Upper lobe of left lung (tissue), 6 donors: ENCODE measurements at regions not wholly inside any gene's neighbourhood (a gene's known extent, or its start where the extent isn't known, plus 50 kb on each side); places are given as distances from the start of the nearest gene placed in this dataset.

Source experiments
- ATAC-seq, 2 donors: fragments of 200-7000 bp; cut with Tn5 transposase; one replicate each; pipeline ENCODE4 v1.9.1; 2022; ENCODE audit warnings: mild to moderate bottlenecking in 2 of 2, moderate library complexity in 2 of 2; ENCODE audit not compliant: low FRiP score in 2 of 2
- DNase-seq, 2 donors: peaks; one replicate each; pipeline ENCODE4 v3.0.0-alpha.2; 2019 to 2020
- H3K27ac ChIP-seq, 4 donors: fragments of 200-600 bp; sonication (generic); one replicate each; pipeline ENCODE4 v1.5.1; 2016 to 2019
- H3K27me3 ChIP-seq, 4 donors: fragments of 200-600 bp; sonication (generic); one replicate each; pipeline ENCODE4 v1.5.1; 2017 to 2019
- H3K36me3 ChIP-seq, 4 donors: fragments of 200-600 bp; sonication (generic); one replicate each; pipeline ENCODE4 v1.5.1; 2016 to 2019
- H3K4me1 ChIP-seq, 4 donors: fragments of 200-600 bp; sonication (generic); one replicate each; pipeline ENCODE4 v1.5.1; 2018 to 2019
- H3K4me3 ChIP-seq, 4 donors: fragments of 200-600 bp; sonication (generic); one replicate each; pipeline ENCODE4 v1.5.1; 2017 to 2019; ENCODE audit warnings: mild to moderate bottlenecking in 2 of 4, moderate library complexity in 1 of 4
- H3K9me3 ChIP-seq, 4 donors: fragments of 200-600 bp; sonication (generic); one replicate each; pipeline ENCODE4 v1.5.1; 2018 to 2019
- CTCF ChIP-seq, 6 experiments: fragments of 450-650 bp in 4 of 6; fragments of 200-600 bp in 2 of 6; sonication (generic) in 2 of 6; IDR thresholded peaks; one replicate each; pipeline ENCODE4 v1.5.1; 2016 to 2019; ENCODE audit warnings: antibody characterized with exemption in 6 of 6
- EP300 ChIP-seq, 4 donors: sonication (generic); formaldehyde crosslinking; IDR thresholded peaks; one replicate each; pipeline ENCODE4 v1.5.1; 2017; ENCODE audit warnings: antibody characterized with exemption in 4 of 4, control low read depth in 2 of 4
- POLR2A ChIP-seq, 4 donors: fragments of 450-650 bp; IDR thresholded peaks; one replicate each; pipeline ENCODE4 v1.5.1; 2016 to 2017; ENCODE audit warnings: antibody characterized with exemption in 4 of 4, mild to moderate bottlenecking in 2 of 4
- POLR2AphosphoS5 ChIP-seq, 2 donors: sonication (generic); formaldehyde crosslinking; IDR thresholded peaks; one replicate each; pipeline ENCODE4 v1.5.1; 2017; ENCODE audit warnings: antibody characterized with exemption in 2 of 2
- WGBS, 2 donors: methylation state at CpG; one replicate each; pipeline ENCODE4 v1.1.5; 2017 to 2018; 5-methylcytosine and 5-hydroxymethylcytosine counted together
- donor health status: DM: no; HTN: no; CAD: no; lungs with moderate emphysema.
- donor health status: DM: no; HTN: yes; CAD: no; lungs with severe emphysema.

DNA sequence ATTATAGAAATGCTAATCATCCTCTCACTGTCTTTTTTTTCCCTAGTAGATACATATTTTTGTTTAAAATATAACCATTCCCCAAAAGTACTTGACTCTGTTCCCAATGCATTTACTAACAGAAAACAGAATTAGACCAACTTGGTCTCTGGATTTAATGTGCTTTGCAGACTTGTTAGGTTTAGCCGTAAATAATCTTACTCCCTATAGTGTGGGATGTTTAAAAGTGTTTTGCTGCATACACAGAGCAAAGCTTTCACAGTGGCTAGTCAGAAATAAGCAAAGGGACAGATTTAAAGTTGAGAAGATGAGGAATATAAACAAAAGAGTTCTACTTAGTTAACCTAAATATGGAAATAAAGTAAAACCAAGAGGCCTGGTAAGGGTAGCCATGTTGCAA, 527.5 kb downstream of the HDGFL1 start:
- Histone ChIP-seq H3K27ac (no peak overlapping the region), H3K9me3 (peaks cover 0 to 11% (median 2%) of the 10 kb centered on the region in 4 donors), H3K27me3 (no peaks in the 10 kb centered on the region), H3K4me3 (no peak overlapping the region), H3K36me3 (no peaks in the 10 kb centered on the region), H3K4me1 (no peaks in the 10 kb centered on the region)
- ATAC-seq, result no peak
- DNase-seq, result no peak
- WGBS, 2 donors, result 87% methylated on average over 1 of the region's 1 CpG
- no peak for TF ChIP-seq EP300 (IDR thresholded peaks at IDR 0.05)
- TF ChIP-seq POLR2AphosphoS5 (IDR thresholded peaks at IDR 0.05), result no peak
- TF ChIP-seq CTCF (IDR thresholded peaks at IDR 0.05), result no peak
- TF ChIP-seq POLR2A (IDR thresholded peaks at IDR 0.05), result no peak

DNA sequence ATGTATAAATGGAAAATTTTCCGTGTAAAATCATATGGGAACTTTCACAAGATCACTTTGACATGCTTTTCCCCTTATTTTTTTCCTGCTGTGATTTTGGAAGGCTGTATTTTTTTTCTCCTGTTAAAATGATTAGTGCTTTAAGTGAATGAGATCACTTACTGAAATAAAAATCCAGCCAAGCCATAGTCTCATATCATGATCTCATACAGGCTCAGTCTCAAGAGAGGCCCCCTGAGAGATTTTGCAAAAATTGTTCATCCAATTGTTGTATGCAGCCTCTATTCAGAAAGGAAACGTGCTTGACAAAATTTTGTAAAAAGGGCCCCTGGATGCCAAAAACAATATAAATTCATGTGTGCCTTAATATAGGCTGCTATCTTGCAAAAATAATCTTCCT, 528.2 kb downstream of the HDGFL1 start:
- WGBS, 2 donors, result 62 to 82% methylated on average over 2 of the region's 2 CpGs
- H3K4me3 ChIP-seq, result no peak overlapping the region
- DNase-seq (no peak), ATAC-seq (peak in 1 of 2 donors; percentile 57)
- TF ChIP-seq CTCF (IDR thresholded peaks at IDR 0.05), result no peak
- no peak for TF ChIP-seq EP300 (IDR thresholded peaks at IDR 0.05)
- TF ChIP-seq POLR2AphosphoS5 (IDR thresholded peaks at IDR 0.05), result no peak
- no peak for TF ChIP-seq POLR2A (IDR thresholded peaks at IDR 0.05)
- no peak overlapping the region for H3K27ac ChIP-seq
- H3K27me3 ChIP-seq, result no peaks in the 10 kb centered on the region
- H3K9me3 ChIP-seq, result peaks cover 0 to 11% (median 2%) of the 10 kb centered on the region in 4 donors
- no peaks in the 10 kb centered on the region for H3K36me3 ChIP-seq
- H3K4me1 ChIP-seq, result no peaks in the 10 kb centered on the region

DNA sequence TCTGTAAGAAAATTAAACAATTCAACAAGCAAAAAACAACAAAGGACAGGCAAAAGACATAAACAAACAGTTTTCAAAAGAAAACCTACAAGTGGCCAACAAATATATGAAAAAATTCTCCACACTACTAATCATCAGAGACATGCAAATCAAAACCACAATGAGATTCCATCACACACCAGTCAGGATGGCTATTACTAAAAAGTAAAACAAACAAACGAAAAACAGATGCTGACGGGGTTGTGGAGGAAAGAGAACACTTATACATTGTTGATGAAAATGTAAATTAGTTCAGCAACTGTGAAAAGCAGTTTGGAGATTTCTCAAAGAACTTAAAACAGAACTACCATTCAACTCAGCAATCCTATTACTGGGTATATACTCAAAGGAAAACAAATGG, 537.6 kb downstream of the HDGFL1 start:
- no peak for DNase-seq
- 67 to 76% methylated on average over 2 of the region's 2 CpGs for WGBS, 2 donors
- Histone ChIP-seq H3K4me1 (no peaks in the 10 kb centered on the region), H3K36me3 (no peaks in the 10 kb centered on the region), H3K27me3 (no peaks in the 10 kb centered on the region), H3K4me3 (no peak overlapping the region), H3K27ac (no peak overlapping the region), H3K9me3 (no peaks in the 10 kb centered on the region)
- ATAC-seq, result no peak
- TF ChIP-seq POLR2A (IDR thresholded peaks at IDR 0.05) (no peak), CTCF (IDR thresholded peaks at IDR 0.05) (no peak), EP300 (IDR thresholded peaks at IDR 0.05) (no peak), POLR2AphosphoS5 (IDR thresholded peaks at IDR 0.05) (no peak)

DNA sequence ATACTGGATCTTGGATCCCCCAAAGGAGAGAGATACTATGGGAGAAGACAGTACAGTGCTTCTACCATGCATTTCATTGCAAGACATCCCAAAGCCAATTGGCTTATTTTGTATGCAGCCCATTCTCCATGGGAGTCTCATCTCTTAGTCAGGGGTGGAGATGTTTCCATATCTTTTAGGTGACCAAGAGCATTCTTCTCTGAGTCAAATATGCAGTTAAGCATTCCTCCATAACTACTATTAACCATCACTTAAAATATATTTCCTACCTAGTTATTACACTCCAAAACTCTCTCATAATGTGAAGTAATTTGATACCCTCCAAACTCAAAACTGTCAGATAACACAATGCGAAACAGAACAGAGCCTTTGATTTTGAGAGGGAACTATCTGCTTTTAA, 542.6 kb downstream of the HDGFL1 start:
- Histone ChIP-seq H3K36me3 (no peaks in the 10 kb centered on the region), H3K9me3 (peaks cover 0 to 14% (median 8%) of the 10 kb centered on the region in 4 donors), H3K27ac (no peak overlapping the region), H3K4me3 (no peak overlapping the region), H3K4me1 (no peaks in the 10 kb centered on the region), H3K27me3 (no peaks in the 10 kb centered on the region)
- TF ChIP-seq EP300 (IDR thresholded peaks at IDR 0.05) (no peak), POLR2AphosphoS5 (IDR thresholded peaks at IDR 0.05) (no peak), POLR2A (IDR thresholded peaks at IDR 0.05) (no peak), CTCF (IDR thresholded peaks at IDR 0.05) (no peak)
- WGBS, 2 donors, result 90 to 94% methylated on average over 1 of the region's 1 CpG
- DNase-seq, result no peak
- ATAC-seq, result no peak

DNA sequence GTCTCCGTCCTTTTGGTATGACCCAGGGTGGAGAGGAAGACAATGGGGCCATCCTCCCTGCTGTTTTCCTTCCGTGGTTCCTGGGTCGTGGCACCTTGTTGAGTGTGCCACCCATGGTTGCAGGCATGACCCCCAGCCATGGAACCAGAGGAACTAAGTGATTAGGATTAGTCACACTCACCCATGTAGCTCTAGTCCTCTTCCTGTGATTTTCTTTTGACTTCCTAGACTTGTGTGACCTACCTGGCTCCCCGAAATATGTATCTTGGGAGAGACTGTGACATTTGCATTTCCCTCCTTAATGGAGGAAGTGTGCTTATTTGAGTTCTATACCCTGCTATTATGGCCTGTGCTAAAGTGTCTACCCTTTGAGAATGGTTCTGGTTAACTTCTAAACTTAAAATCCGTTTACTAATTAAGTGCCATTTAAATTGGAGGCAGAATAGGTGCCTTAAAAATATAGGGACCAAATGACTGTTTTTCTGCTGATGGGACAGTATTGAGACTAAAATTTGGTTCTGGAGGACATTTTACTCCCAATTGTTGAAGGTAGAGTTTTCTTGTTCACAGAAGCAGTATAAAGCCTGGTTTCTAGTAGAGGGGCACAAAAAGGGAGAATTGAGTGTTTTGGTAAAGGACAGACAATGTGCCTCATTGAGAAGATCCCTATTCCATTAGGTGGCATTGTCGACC, 545.6 kb downstream of the HDGFL1 start:
- no peak for ATAC-seq
- Histone ChIP-seq H3K27me3 (no peaks in the 10 kb centered on the region), H3K4me3 (no peak overlapping the region), H3K27ac (no peak overlapping the region), H3K9me3 (peaks cover 0 to 14% (median 8%) of the 10 kb centered on the region in 4 donors), H3K36me3 (no peaks in the 10 kb centered on the region), H3K4me1 (no peaks in the 10 kb centered on the region)
- TF ChIP-seq CTCF (IDR thresholded peaks at IDR 0.05) (no peak), EP300 (IDR thresholded peaks at IDR 0.05) (no peak), POLR2AphosphoS5 (IDR thresholded peaks at IDR 0.05) (no peak), POLR2A (IDR thresholded peaks at IDR 0.05) (no peak)
- no peak for DNase-seq
- 62 to 64% methylated on average over 6 of the region's 6 CpGs for WGBS, 2 donors
